Fibroblast of skin of right quadriceps (primary cell): ENCODE measurements at regions not wholly inside any gene's neighbourhood (a gene's known extent, or its start where the extent isn't known, plus 50 kb on each side); places are given as distances from the start of the nearest gene placed in this dataset.

Experiments
- DNase-seq: peaks from one replicate; pipeline ENCODE4 v3.0.0-alpha.2; 2013

DNA sequence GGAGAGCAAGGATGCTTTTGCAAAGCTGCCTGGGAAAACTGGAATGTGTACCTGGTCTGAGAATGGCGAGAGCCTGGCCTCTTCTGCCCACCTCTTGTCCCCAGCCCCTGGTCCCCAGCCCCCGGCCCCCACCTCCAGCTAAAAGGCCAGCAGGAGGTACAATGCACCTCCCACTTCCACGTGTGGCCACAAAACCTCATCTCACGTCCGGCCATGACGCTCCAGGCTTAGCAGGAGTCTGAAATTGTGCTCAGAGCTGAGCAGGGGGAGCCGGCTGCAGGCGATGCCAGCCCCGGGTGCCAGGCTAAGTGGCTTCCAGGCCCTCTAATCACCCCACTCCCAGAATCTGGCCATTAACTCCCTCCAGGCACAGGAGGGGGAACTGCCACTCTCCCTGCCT is 83.1 kb upstream of the PRR20G start:
- DNase-seq = no peak

DNA sequence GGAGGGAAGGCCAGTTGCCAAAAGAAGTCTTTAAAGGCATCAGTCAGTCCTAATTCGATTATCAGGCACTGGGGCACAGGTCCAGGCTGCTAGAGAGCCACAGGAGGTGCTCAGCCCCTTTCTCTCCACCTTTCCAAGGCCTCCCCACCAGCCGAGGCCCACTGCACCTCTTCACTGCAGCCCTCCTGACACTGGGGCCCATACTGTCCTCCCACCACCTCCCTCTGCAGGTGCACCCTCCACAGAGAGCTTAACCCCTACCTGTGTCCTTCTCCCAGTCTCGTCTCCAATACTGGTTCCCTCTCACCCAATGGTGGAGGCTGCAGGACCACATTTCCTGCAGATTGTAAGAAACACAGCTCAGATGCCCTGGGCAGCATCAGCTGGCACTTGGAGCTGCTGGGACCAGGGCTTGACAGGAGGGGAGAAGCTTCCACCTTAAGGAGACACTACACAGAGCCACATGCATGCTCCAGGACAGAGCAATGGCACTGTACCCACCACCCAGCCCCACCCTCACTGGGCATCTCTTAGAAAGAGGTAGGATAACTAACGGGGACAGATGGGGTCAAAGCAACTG is 81.6 kb upstream of the PRR20G start:
- DNase-seq = no peak

DNA sequence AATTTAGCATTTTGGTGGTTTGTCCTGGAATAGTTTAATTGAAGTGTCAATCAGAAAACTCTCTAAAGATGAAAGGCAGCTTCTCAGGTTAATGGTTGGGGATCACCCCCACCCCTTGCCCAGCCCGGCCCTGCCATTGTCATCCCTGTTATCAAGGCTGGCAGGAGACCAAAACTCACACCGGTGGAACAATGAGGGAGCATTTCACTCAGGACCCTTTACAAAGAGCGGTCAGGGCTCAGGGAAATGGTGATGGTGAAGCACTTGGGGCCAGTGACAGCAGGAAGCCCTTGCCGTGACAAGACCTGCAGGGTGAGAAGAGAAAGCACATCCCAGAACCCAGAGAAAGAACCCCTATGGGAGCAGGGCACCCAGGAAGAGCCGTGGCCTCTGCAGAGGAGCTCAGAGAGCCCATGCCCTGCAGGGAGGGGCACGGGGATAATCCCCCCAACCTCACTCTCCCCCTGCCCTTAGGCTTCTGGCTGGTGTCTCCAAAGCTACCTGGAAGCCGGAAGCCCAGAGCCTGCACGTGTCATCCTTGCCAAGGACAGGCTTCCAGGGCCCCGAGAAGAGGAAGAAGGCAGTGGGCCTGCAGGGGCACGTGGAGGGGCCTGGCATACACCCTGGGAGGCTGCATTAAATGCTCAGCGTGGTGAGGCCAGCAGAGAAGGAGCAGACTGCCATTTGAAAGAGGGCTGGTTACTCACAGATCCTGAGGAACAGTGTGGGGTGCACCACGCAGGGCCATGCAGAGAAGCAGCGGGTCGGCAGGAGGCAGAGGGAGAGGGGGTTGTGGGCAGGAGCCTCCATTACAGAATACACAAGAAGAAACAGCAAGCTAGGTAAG is 80.6 kb upstream of the PRR20G start:
- DNase-seq = no peak

DNA sequence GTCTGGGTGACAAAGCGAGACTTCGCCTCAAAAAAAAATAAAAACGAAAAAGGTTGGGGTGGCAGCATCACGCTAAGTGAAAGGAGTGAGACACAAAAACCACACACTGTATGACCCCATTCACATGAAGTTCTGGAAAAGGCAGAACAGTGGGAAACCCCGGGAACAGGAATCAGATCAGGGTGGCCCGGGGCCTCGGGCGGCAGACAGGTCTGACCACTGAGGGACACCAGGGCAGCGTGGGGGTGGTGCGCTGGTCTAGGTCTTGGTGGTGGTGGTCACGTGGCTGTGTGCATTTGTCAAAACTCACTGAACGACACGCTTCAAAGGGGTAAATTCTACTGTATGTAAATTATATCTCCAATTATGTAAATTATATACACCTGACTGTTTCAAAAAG is 79.7 kb upstream of the PRR20G start:
- DNase-seq = no peak

DNA sequence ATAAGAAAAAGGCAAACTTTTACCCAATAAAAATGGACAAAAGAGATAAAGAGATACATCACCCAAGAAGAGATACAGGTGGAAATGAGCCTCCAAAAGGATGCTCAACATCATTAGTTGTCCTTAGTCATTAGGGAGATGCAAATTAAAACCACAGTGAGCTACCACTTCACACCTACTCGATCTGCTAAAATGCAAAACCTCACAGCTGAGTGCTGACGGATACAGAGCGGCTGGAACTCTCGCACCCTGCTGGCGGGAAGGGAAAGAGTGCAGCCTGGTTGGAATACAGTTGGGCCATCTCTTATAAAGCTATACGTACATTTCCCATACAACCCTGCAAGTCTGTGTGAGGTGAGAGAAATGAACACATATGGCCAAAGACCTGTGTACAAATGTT is 78.5 kb upstream of the PRR20G start:
- no peak for DNase-seq

DNA sequence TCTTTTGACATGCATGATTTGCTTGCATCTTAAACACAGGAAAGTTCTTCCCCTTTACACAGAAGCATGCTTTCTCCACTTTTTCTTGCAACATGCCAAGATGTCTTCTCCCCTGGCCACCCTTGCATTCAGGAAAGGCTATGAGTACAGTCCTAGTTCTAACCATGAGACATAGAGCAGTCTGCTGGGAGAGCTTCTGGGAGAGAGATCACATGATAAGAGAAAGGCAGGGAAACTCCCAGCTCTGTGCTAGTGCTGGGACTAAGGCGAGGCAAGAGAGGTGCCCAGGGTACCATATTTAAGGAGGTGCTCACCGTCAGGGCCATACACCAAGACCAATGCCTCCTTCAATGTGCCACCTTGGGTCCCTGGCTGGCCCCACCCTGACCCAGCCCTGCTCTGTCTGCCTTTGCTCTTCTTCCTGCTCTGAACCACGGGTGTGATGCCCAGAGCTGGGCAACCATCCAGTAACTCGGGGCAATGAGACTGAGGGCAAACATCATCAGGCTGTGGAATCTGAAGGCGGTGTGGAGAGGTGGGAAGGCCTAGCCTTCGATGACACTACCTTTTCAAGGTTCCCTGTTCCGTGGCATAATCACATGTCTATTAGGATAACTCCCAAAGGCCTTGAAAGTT is 77.4 kb upstream of the PRR20G start:
- DNase-seq = no peak

DNA sequence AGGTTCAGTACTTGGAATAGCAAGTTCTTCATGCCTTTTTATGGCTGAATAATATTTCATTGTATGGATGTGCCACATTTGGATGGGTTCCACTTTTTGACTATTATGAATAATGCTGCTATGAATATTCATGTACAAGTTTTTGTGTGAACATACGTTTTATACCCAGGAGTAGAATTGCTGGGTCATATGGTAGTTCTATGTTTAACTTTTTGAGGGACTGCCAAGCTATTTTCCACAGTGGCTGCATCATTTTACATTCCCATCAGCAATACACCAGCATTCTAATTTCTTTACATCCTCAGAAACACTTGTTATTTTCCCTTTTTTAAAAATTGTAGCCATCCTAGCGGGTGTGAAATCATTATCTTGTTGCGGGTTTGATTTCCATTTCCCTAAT is 76.0 kb upstream of the PRR20G start:
- no peak for DNase-seq

DNA sequence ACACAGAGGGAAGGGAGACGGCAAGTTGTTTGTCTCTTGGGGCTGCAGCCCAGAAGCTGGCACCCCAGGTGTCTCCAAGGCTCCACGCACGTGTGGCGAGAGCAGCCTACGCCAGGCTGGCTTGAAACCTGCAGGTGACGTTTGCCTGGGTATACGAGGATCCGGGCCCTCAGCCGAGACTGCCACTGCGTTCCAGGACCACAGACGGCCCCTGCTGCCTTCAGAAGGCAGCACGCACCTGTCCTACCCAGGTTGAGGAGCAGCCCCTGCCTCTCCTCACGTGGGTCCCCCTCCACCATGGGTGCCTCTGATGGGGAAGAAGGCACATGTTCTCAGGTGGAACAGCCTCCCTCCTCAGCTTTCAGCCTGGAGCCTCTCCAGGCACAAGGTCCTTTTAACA is 75.3 kb upstream of the PRR20G start:
- no peak for DNase-seq

DNA sequence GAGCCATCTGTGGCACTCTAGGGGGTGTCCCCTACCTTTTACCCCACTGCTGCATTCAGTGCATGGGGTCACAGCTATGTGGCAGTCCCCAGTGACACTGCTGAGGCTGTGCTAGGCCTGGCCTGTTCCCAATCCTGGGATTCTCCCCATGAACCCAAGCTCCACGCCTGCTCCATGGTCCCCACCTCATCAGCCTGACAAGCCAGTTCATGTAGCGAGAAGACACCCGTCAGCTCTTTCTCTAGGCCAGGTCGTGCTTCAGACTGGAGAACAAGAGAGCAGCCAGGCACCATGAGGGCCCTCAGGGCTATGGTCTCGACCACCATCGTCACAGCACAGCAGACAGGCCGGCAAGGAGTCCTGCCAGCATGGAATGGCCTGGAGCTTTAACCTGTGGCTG is 72.8 kb upstream of the PRR20G start:
- no peak for DNase-seq

DNA sequence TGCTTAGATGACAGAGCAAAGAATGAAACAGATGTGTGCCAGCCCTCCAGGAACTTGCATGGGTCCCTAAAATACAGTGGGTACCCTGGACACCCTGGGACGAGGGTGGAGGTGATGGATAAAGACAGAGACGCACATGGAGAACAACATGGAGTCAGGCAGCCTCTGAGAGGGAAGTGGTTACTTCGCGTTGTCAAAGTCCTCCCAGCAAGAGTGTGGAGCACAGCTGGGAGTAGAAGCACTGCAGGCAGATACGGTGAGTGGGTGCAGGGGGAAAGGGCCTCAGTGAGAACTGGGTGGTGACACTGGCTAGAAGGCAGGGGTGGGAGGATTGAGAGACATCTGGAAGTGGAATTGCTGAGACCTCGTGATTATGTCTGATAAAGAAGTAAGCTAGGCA is 70.8 kb upstream of the PRR20G start:
- no peak for DNase-seq

DNA sequence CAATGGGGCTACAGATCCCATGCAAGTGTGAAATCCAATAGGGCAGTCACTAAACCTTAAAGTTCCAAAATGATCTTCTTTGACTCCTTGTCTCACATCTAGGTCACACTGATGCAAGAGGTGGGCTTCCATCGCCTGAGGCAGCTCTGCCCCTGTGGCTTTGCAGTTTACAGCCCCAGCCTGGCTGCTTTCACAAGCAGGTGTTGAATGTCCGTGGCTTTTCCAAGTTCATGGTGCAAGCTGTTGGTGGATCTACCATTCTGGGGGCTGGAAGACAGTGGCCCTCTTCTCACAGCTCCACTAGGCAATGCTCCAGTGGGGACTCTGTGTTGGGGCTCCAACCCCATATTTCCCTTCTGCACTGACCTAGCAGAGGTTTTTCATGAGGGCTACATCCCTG is 68.5 kb upstream of the PRR20G start:
- no peak for DNase-seq

DNA sequence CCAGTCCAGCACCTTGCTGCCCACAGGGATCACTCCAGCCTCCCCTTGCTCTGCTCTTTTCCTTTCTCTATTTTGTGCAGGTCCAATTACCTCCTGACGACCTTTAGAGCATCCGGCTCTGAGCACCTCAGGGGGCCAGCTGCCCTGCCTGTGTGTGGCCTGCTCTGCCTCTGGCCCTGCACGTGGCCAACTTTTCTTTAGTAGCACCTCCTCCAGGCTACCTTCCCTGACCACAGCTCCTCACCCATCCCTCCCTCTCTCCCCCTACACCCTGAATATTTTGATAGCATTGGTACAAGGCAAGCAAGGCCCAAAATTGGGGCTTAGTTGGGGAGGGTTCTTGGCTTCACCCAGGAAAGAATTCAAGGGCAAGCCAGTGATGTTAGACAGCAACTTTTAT is 66.9 kb upstream of the PRR20G start:
- DNase-seq = no peak

DNA sequence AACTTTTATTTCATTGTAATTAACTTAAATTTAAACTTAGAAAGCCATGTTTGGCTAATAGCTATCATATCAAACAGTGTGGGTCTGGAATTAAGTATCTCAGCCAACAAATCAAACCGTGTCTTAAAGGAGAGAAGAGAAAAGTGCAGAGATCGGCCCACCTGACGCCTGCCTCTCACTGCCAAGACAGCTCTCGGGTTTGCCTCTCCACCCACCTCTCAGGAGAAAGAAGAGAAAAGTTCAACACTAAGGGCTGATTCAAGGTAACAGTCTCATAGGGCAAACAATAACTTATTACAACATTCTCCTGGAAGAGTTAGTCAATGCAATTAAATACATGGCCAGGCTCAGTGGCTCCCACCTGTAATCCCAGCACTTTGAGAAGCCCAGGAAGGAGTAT is 64.8 kb upstream of the PRR20G start:
- DNase-seq = no peak

DNA sequence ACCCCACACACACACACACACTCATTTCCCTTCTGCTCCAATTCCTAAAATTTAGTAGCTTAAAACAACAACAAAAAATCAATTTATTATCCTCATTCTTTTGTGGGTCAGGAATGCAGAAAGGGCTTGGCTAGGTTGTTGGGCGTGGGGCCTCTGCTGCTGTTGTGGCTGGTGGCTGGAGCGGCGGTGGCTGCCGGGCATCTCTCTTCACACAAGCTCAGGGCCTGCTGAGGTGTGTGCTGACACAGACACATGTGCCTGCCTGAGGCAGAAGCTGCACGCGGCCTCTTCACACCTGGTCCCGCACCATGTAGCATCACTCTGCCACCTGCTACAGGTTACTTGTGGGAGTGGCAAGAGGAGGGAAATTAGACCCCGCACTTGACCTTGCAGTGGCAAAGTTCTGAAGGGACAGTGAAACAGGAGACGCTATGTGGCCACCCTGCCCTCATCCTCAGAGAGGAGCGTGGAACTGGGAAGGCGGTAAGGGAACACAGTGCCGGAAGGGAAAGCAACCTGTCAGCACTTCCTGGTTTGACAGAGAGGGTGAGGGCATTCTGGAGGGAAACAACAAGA is 64.0 kb upstream of the PRR20G start:
- no peak for DNase-seq

DNA sequence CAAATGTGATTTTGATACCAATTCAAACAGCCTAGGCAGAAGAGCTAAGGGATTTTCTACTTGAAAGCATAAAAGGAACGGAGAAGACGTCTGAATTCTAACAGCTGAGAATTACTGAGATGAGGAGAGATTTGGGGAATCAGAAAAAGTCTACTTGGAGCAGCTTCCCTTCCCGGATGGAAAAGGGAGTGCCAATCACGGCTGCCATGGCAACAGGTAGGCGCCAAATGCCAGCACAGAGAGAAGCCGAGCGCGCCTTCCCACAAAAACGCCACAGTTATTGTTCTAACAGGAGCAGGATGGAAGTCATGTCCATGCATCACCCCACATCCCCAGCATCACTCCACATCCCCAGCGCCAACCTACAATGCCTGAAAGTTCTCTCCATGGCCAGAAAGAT is 63.5 kb upstream of the PRR20G start:
- DNase-seq = no peak

DNA sequence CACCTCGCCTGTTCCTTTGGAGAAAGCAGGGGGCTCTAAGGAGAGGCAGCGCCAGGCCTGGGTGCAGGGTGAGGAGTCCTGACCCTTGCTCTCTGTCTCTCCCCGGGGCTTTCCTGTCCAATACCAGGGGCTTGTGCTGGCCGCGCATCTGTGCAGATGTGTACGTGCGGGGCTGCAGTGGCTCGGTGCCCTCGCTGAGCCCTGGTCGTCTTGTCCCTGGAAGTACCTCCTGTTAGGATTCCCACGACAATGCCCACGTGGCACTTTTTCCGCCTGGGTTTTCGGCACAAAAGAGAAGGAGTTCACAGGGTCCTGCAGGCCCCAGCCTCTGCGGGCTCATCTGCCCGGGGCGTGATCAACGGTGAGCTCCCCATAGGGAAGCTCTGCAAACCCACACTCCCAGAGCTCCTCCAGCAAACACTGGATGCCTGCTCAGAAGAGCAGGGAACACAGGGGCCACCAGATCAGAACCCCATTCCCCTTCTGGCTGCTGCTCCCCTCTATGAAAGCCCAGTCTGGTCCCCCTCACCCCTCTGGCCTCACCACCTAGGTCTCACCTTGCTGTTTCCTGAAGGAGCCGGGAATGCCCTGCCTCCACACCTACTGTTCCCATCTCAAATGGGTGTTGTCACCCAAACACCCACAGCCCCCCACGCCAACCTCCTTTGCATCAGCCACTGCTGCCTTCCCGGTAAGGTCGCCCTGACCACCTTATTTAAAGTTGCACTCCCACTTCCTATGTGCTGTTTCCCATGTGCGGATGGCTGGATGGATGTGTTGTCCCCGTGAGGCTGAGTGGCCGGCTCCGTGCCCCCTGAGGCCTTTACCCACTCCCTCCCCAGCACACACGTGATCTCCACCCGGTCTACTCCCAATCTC is 62.6 kb upstream of the PRR20G start:
- no peak for DNase-seq

DNA sequence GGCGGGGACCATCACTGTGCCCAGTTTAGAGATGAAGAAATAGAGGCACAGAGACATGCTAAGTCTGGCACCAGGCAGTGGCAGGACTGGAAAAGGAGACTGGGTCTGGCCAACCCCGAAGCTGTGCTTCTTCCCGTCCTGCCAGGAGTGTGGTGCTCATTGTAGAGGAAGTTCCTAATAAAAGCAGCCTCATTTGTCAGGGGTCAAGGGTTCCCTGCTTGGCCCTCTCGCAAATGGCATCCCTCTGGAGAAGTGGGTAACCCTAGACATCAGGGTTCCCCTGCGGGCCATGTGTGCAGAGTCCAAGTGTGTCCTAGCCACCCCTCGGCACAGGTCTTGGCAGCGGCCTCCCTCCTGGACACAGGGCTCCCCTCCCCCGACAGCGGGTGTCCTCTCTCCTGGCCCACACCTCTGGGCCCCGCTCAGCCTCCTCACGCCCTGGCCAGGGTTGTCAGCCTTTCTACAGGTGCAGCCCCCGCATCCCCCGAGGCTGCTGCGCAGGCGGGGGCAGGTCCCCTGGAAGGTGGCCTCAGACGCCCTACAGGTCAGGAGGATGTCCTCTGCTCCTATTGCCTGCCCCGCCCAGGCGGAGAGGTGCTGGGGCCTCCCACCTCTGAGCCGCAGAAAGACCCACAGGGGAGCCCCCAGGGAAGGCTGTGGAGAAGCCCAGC is 61.8 kb upstream of the PRR20G start:
- no peak for DNase-seq

DNA sequence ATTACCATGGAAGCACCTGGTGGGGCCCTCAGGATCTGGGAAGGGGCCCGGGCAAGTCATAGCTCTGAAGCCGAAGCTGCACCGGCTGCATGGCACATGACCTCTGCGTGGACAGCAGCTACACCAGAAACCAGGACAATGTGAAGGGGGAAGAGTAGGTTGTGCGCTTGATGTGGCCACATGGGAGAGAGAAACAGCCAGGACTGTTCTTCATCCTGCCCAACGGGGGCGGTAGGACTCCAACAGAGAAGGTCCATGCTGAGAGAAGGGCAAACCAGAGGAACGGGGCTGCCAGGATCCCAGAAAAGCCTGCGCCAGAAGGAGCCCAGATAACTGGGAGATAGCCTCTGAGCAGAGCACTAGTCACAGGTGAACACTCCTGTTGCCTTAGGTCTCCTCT is 54.9 kb upstream of the PRR20G start:
- DNase-seq = no peak

DNA sequence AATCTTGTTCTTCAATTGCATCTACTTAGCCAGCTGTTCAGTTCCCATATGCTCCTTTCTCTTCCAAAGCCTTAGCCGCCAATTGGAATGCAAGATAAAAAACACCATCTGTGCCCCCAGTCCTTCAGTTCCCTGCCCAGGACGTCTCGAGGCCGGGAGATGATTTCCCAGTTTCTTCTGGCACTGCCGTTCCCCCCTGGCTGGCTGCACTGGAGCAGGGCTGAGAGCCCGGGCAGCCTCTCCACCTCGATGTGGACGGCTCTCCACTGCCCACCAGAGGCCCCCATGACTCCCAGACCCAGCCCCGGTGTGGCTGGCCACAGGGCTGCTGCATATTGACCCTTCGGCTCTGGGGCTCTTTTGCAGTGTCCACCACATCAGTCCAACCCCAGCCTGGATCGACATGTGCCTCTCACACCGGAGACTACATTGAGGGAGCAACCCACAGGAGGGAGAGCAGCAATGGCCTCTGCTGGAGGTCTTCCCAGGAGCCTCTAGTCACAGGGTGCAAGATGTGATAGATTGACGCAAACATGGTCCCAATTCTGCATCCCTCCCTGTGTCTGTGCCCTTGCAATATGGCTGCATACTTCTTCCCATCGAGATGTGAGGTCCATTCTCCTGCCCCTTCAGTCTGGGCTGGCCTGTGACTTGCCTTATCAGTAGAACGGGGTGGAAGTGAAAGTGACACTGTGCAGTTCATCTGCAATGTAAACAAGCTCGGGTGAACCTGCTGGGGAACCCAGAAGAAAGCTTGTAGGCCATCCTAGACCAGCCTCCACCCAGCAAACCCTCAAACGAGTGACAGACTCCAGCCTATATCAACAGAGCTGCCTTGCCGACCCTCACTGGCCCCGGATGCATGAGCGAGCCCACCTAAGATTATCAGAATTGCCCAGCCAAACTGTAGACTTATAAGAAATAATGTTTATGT is 52.3 kb upstream of the PRR20G start:
- DNase-seq = no peak

DNA sequence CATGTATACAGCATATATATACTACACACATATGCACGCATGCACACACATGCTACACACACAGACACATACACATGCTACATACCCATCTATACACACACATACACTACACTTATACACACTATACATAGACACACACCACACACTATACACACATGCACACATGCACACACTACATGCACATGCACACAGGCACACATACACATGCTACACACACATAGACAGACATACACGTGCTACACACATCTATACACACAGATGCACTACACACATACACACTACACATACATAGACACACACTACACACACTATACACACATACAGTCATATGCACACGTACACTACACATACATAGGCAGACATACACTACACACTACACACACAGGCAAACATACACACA is 51.2 kb upstream of the PRR20G start:
- DNase-seq = no peak

DNA sequence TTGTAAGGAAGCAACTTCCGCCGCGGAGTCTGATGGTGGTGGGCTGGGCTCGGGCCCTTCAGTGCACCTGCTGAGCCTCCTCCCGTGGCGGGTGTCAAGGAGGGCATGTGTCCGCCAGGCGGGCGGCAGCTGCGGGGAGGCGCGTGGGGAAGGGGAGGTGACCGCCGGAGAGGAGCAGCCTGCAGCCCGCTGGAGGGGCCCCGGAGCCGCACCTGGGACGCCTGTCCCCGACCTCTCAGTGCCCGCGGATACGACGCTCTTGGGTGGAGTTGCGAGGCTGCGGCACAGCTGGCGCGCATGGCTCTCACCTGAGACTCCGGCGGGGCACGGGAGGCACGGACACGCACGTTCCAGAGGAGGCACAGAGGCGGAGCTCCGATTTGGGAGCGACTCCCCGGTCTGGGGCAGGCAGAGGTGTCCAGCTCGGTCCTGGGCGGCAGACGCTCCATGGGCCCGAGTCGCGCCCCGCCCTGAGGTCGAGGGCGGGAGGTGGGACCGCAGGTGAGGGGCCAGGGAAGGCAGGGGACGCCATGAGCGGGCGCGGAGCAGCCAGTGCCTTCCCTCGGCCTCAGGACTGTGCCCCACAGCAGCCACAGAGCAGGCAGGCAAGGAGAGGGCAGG is 50.2 kb upstream of the PRR20G start:
- no peak for DNase-seq
